Loucy (cell line): ENCODE measurements at regions not wholly inside any gene's neighbourhood (a gene's known extent, or its start where the extent isn't known, plus 50 kb on each side); places are given as distances from the start of the nearest gene placed in this dataset.

Source experiments
- CTCF ChIP-seq: fragments of 200-600 bp; sonication (generic); conservative IDR thresholded peaks from 2 replicates; pipeline ENCODE4 v1.5.1; 2014; ENCODE audit warnings: mild to moderate bottlenecking, antibody characterized with exemption, low read length
- EZH2phosphoT487 ChIP-seq: fragments of 200-600 bp; IDR thresholded peaks from 2 replicates; pipeline ENCODE4 v1.6.1; 2018; ENCODE audit warnings: antibody characterized with exemption, mild to moderate bottlenecking, moderate library complexity, borderline replicate concordance

- no peak for TF ChIP-seq CTCF
- no peak for TF ChIP-seq EZH2phosphoT487
Observed at GRCh38 chr15:79632457-79632856, 200.3 kb downstream of the MINAR1 start.
